ENCODE measurements at regions not wholly inside any gene's neighbourhood (a gene's known extent, or its start where the extent isn't known, plus 50 kb on each side); places are given as distances from the start of the nearest gene placed in this dataset.

DNA sequence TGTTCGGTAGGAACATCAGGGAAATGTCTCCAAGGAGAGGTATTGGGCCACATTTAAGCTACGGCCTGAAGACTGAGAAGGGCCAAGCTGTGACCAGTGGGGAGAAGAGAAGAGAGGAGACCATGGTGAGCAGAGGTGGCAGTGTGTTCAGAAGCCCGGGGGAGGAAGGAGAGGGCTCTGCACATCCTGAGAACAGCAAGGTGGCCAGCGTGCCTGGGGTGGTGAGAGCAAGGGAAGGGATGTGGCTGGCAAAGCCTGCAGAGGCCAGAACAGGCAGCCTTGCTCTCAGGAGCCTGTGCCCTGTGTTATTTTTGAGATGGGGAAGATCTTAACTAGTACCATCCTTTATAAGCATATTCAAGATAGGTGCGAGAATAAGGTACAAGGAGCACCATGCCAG is 933.5 kb upstream of the EEF2KMT start:
- TF ChIP-seq YY1 (IDR thresholded peaks at IDR 0.05; ENCODE audit: insufficient read depth, insufficient read length) (no peak), ZNF274 (IDR thresholded peaks at IDR 0.05; ENCODE audit: low read depth, low read length) (no peak), SUZ12 (IDR thresholded peaks at IDR 0.05; ENCODE audit: extremely low read depth, insufficient read depth, insufficient read length) (no peak)
